Activated naive CD8-positive, alpha-beta T cell treated with anti-CD3 and anti-CD28 coated beads, Interleukin-2, amount 50 U/mL, for 24 hours (primary cell): ENCODE measurements at regions not wholly inside any gene's neighbourhood (a gene's known extent, or its start where the extent isn't known, plus 50 kb on each side); places are given as distances from the start of the nearest gene placed in this dataset.
"Not testable (repeated sequence)": the region's sequence is repeated elsewhere in the genome, so short reads cannot be mapped to it uniquely, and the experiment has no call there.

Experiments
- ATAC-seq: fragments of 150-1000 bp; cut with Tn5 transposase; one replicate; pipeline ENCODE4 v1.10.0; 2021
- DNase-seq: peaks from one replicate; pipeline ENCODE4 v3.0.0; 2021
- H3K27ac Mint-ChIP-seq: one replicate; pipeline ENCODE4 v1.8.0; 2021; ENCODE audit warnings: mild to moderate bottlenecking, mixed read lengths
- H3K27me3 Mint-ChIP-seq: one replicate; pipeline ENCODE4 v1.8.0; 2021; ENCODE audit warnings: mixed read lengths
- H3K36me3 Mint-ChIP-seq: one replicate; pipeline ENCODE4 v1.8.0; 2021; ENCODE audit warnings: low read depth, mixed read lengths
- H3K4me1 Mint-ChIP-seq: one replicate; pipeline ENCODE4 v1.8.0; 2021; ENCODE audit warnings: mixed read lengths
- H3K4me3 Mint-ChIP-seq: one replicate; pipeline ENCODE4 v1.8.0; 2021; ENCODE audit warnings: mild to moderate bottlenecking, moderate library complexity, mixed read lengths
- H3K9me3 Mint-ChIP-seq: one replicate; pipeline ENCODE4 v1.8.0; 2021; ENCODE audit warnings: mixed read lengths

DNA sequence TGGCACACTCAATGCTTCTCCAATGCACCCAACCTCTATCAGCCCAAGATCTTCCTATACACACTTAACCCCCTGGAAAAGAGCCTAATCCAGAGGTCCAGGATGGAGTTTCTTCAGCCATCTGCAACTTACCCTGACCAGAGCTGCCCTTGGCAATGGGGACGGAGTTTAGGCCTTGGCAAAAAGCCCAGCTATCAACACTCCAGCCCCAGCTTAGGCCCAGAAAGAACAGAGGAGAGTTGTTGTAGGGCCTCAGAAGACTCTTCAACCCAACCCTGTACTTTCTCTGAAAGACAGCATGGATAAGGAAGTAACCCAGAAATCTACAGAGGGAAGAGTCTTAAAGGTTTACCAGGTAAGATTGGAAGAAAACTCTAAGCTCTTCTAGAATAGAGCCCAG, 219.3 kb upstream of the PELI2 start:
- H3K4me3 Mint-ChIP-seq, result no peak overlapping the region
- no peaks in the 10 kb centered on the region for H3K9me3 Mint-ChIP-seq
- no peak for ATAC-seq
- no peak for DNase-seq
- no peaks in the 10 kb centered on the region for H3K27me3 Mint-ChIP-seq
- no peaks in the 10 kb centered on the region for H3K4me1 Mint-ChIP-seq
- H3K36me3 Mint-ChIP-seq, result no peaks in the 10 kb centered on the region
- H3K27ac Mint-ChIP-seq, result no peak overlapping the region

DNA sequence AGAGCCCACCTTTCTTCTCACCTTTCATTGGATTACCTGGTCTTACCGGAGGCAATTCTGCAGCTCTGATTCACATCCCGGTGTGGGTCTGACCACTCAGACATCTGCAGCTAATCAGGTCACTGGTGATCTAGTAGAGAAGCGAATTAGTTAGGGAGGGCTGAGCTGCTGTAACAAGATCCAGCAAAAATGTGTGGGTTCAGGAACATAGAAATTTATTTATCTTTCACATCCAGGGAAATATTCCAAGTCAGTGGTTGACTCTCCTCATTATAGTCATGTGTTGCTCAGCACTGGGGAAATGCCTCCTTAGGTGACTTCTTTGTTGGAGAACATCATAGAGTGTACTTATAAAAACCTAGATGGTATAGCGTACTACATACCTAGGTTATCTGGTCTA, 218.7 kb upstream of the PELI2 start:
- H3K9me3 Mint-ChIP-seq, result no peaks in the 10 kb centered on the region
- no peaks in the 10 kb centered on the region for H3K4me1 Mint-ChIP-seq
- H3K27me3 Mint-ChIP-seq, result no peaks in the 10 kb centered on the region
- ATAC-seq, result no peak
- no peak overlapping the region for H3K27ac Mint-ChIP-seq
- DNase-seq, result no peak
- no peak overlapping the region for H3K4me3 Mint-ChIP-seq
- H3K36me3 Mint-ChIP-seq, result no peaks in the 10 kb centered on the region

DNA sequence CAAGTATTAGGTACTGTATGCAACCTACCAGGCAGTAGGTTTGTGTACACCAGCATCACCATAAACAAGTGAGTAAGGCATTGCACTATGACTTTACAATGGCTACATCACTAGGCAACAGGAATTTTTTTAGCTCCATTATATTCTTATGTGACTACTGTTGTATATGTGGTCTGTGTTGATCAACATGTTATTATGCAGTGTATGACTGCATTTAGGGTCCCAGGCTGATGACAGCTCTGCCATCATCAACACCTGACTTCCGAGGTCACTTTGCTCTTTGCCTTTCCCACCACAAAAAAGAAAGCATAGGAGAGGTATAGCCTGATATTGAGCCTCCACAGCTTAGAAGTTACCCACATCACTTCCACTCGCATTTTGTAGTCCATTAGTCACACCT, 217.5 kb upstream of the PELI2 start:
- no peaks in the 10 kb centered on the region for H3K4me1 Mint-ChIP-seq
- no peak overlapping the region for H3K27ac Mint-ChIP-seq
- DNase-seq (no peak), ATAC-seq (no peak)
- no peak overlapping the region for H3K4me3 Mint-ChIP-seq
- H3K9me3 Mint-ChIP-seq, result no peaks in the 10 kb centered on the region
- H3K27me3 Mint-ChIP-seq, result no peaks in the 10 kb centered on the region
- H3K36me3 Mint-ChIP-seq, result no peaks in the 10 kb centered on the region

DNA sequence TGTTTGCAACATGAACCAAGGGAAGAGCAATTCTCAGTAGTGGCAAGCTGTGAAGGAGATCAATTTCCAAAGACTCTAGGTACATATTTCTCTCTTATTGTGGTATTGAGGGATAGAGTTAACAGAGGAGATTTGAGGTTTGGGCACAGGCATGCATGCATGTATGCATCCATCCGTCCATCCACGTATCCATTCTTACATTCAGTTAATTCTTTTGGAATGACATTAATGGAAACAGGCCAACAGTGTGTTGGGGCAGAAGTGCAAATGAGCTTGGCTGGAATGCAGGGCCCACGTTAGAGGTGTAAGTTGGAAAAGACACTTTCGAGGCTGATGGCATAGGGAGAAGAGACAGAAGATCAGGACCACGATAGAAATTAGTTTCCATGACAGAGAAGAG, 216.9 kb upstream of the PELI2 start:
- H3K9me3 Mint-ChIP-seq, result no peaks in the 10 kb centered on the region
- no peaks in the 10 kb centered on the region for H3K4me1 Mint-ChIP-seq
- H3K36me3 Mint-ChIP-seq, result no peaks in the 10 kb centered on the region
- H3K27me3 Mint-ChIP-seq, result no peaks in the 10 kb centered on the region
- no peak for ATAC-seq
- no peak for DNase-seq
- no peak overlapping the region for H3K27ac Mint-ChIP-seq
- H3K4me3 Mint-ChIP-seq, result no peak overlapping the region

DNA sequence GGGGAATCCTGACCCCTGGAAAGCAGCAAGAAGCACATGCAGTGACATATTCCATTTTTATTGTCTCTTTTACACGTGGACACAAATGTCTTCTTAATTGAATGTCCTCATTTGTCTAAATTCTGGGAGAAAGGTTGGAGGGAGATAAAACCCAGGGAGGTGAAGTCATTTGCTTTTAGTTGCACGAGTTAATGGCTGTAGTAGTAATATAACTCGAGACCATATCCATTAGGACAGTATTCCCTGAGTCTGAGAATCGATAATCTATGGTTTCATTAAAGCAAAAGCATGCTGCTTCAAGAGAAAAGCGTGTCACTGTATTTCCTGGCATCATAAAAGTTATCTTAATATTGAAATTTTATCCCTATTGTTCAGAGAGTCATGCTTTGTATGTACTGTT, 216.0 kb upstream of the PELI2 start:
- no peak overlapping the region for H3K27ac Mint-ChIP-seq
- ATAC-seq (no peak), DNase-seq (no peak)
- H3K9me3 Mint-ChIP-seq, result no peaks in the 10 kb centered on the region
- H3K4me1 Mint-ChIP-seq, result no peaks in the 10 kb centered on the region
- no peaks in the 10 kb centered on the region for H3K36me3 Mint-ChIP-seq
- H3K27me3 Mint-ChIP-seq, result no peaks in the 10 kb centered on the region
- no peak overlapping the region for H3K4me3 Mint-ChIP-seq

DNA sequence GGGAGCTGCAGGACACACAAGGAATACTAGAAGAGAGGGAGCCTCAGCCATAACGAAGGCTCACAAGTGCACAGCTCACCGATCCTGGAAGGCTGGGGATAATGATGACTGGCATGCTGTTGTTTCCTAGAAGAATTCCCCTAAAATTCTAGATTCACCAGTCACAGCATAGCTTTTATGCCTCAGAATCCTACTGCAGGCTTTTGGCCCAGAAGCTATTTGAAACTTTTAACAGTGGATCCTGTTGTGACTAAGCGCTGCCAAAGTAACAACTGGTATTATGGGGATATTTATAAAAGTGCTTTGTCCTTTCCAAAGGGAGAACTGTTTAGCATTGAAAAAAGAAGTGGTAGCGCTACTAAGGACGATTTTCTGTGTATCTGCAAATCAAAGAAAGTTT, 214.1 kb upstream of the PELI2 start:
- H3K27ac Mint-ChIP-seq, result no peak overlapping the region
- H3K36me3 Mint-ChIP-seq, result no peaks in the 10 kb centered on the region
- no peaks in the 10 kb centered on the region for H3K27me3 Mint-ChIP-seq
- H3K4me3 Mint-ChIP-seq, result no peak overlapping the region
- ATAC-seq, result no peak
- H3K4me1 Mint-ChIP-seq, result no peaks in the 10 kb centered on the region
- no peak for DNase-seq
- H3K9me3 Mint-ChIP-seq, result no peaks in the 10 kb centered on the region

DNA sequence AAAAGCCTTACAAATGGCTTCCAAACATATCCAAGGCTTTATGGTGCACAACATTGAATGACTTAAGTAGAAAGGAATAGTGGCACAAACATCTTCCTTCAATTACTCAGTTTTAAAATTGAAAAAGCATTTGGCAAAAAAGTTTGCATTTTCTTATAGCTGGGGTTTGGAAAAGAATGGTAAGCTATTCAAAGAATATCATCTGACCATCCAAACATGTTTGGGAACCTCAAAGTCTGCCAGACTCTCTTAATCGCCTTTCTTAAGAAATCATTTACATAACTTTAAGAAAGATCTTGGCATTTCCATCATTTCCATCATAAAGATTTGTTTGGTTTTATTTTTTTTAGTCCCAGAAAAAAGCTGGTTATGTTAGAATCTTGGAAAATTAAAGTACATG, 210.1 kb upstream of the PELI2 start:
- no peaks in the 10 kb centered on the region for H3K4me1 Mint-ChIP-seq
- DNase-seq, result no peak
- no peak overlapping the region for H3K4me3 Mint-ChIP-seq
- ATAC-seq, result no peak
- peaks cover 3% of the 10 kb centered on the region for H3K27me3 Mint-ChIP-seq
- no peaks in the 10 kb centered on the region for H3K9me3 Mint-ChIP-seq
- no peak overlapping the region for H3K27ac Mint-ChIP-seq
- no peaks in the 10 kb centered on the region for H3K36me3 Mint-ChIP-seq

DNA sequence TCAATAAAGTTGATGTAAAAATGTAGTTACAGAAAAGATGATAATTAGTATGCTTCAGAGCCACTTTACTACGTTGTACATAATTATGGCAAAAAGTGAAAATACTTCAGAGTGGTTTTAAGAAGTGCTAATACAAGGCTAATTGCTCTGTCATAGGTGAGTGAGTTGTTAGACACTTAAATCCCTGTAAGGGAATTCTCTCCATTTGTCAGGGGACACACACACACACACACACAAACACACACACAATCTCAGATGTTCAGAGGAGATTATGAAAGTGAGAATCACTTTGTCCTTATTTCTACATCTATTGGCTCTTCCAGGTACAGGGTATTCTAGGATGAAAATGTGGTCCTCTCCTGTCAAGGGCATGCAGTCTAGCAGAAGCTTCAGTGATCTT, 208.3 kb upstream of the PELI2 start:
- H3K4me3 Mint-ChIP-seq, result no peak overlapping the region
- no peaks in the 10 kb centered on the region for H3K4me1 Mint-ChIP-seq
- H3K36me3 Mint-ChIP-seq, result no peaks in the 10 kb centered on the region
- no peaks in the 10 kb centered on the region for H3K9me3 Mint-ChIP-seq
- ATAC-seq, result no peak
- H3K27ac Mint-ChIP-seq, result no peak overlapping the region
- DNase-seq, result no peak
- H3K27me3 Mint-ChIP-seq, result peaks cover 10% of the 10 kb centered on the region

DNA sequence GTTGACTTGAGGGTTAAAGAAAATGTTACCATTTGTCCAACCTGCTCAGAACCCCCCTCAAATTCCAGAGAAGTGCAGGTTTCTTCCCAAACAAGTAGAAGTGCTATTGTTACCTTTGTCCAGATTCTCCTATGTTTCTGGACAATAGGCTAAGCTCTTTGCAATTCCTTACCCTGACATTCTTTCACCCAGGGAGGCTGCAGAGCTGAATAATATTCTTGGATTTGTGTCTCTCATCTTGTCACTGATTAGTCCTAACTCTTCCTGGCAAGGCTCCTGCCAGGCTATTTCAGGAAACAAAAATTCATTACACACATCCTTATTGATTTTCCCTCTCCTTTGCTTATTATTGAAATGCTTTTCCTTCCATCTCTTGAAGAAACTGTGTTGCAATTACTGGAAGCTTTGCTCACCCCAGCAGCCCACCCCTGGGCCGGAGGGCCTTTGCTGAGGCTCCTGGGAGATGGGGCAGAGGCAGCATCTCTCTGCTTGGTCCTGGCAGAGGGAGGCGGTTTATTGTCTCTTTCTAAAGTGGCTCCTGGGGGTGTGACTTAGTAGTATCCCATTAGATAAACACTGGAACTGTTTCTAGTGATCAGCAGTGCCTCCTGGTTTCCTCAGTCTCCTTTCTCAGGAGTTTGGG, 207.5 kb upstream of the PELI2 start:
- ATAC-seq (no peak), DNase-seq (no peak)
- Mint-ChIP-seq H3K4me3 (no peak overlapping the region), H3K36me3 (no peaks in the 10 kb centered on the region), H3K27me3 (peaks cover 10% of the 10 kb centered on the region), H3K4me1 (no peaks in the 10 kb centered on the region), H3K27ac (no peak overlapping the region), H3K9me3 (no peaks in the 10 kb centered on the region)

DNA sequence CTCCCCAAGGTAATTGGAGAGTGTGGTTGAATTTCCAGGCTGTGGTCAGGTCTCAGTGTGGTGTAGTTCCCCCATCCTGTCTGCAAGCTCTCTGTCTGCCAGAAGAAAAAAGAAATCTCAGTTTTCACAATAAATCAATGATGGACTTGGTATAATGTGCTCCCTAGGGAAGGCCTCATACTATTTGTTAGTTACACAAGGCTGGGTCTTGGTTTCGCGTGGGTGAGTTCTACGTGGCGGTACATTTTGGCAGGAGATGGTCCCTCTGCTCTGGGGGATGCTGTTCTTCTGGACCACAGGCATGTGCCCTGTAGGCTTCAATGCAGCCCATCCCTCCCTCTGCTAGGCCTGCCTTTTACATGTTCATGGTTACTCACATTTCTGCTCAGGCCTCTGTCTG, 206.4 kb upstream of the PELI2 start:
- no peaks in the 10 kb centered on the region for H3K4me1 Mint-ChIP-seq
- H3K27ac Mint-ChIP-seq, result no peak overlapping the region
- no peaks in the 10 kb centered on the region for H3K36me3 Mint-ChIP-seq
- ATAC-seq (no peak), DNase-seq (no peak)
- H3K4me3 Mint-ChIP-seq, result no peak overlapping the region
- H3K27me3 Mint-ChIP-seq, result peaks cover 16% of the 10 kb centered on the region
- peaks cover 5% of the 10 kb centered on the region for H3K9me3 Mint-ChIP-seq

DNA sequence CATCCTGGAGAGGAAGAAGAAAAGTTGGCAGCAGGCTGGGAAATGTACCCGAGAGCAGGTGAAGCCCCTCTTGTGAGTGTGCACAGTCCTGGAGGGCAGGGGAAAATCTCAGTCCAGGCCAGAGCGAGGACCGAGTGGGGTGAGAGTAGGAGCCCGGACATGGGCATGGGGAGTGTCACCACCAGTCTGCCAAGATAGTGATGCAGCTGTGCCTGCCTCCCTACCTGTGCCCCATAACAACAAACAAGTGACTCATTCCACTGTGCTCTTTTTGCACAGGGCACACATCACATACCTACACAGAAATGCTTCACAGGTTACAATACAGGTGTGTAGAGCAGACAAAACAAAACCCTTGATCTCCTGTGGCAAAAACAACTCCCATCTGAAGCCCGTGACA, 205.9 kb upstream of the PELI2 start:
- Mint-ChIP-seq H3K27me3 (peaks cover 19% of the 10 kb centered on the region), H3K9me3 (peaks cover 7% of the 10 kb centered on the region), H3K4me1 (no peaks in the 10 kb centered on the region), H3K36me3 (no peaks in the 10 kb centered on the region), H3K27ac (no peak overlapping the region), H3K4me3 (no peak overlapping the region)
- no peak for DNase-seq
- ATAC-seq, result no peak

DNA sequence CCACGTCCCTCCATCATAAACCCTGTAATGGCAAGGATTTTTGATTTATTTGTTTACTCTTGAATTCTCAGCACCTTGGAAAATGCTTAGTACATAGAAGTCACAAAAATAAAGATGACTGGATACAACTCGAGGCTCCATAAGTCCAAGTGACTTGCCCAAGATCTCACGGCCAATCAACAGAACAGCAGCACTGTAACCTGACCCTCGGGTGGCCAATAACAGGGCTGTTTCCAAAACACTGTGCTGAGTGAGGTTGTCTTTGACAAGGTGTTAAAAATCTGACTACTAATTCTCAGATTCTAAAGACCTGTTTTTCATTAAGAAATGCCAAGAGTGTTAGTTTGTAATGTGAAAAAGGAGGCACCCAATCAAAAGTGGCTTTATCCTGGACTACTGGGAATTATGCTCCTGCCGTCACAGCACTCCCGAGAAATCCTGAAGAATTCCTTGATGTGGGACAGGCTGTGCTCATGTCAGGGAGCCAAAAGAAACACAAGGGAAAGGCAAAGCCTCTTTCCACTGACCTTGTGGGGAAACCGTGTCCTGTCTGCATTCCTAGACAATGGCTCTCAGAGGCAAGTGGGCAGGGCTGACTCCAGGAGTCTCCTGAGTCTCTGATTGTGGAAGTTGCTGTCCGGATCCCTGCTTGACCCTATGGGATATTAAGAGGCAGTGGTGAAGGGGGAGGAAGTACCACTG, 204.7 kb upstream of the PELI2 start:
- Mint-ChIP-seq H3K4me3 (no peak overlapping the region), H3K27me3 (peaks cover 22% of the 10 kb centered on the region), H3K27ac (no peak overlapping the region), H3K4me1 (no peaks in the 10 kb centered on the region), H3K36me3 (no peaks in the 10 kb centered on the region), H3K9me3 (peaks cover 7% of the 10 kb centered on the region)
- ATAC-seq, result no peak
- no peak for DNase-seq

DNA sequence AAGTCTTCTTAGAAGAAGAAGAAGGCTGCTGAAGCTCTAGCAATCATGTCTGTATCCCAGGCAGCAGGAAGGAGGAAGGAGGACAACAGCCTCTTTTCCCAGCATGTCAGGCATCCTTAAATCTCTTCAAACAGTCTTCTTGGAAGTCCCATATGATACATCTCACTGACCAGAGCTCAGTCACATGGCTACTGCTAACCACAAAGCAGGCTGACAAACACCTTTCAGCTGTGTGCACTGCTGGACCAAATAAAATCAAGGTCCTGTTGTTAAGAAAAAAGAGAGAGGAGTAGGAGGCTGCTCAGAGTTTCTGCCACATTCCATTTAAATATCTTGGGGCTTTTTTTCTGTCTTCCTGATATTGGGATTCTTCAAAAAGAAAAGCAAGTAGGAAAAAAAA, 203.4 kb upstream of the PELI2 start:
- no peaks in the 10 kb centered on the region for H3K4me1 Mint-ChIP-seq

DNA sequence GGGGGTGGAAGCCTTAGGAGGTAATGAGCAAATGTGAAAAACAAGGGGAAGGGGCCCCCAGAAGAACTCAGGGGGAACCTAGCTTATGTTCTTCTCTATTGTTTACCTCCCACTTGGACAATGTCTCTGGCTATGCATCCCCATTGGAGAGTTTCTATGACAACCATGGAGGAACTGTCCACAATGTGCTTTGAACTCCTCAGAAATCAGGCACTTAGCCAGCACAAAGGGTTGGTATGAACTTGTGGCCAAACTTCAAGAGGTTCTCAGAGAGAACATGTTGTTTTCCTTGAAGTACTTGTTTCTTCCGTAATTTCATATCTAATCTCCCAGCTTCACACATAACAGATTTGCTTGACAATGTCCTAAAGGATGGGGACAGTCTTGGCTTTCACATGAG, 202.8 kb upstream of the PELI2 start:
- peaks cover 7% of the 10 kb centered on the region for H3K9me3 Mint-ChIP-seq
- H3K4me1 Mint-ChIP-seq, result no peaks in the 10 kb centered on the region
- H3K27me3 Mint-ChIP-seq, result peaks cover 22% of the 10 kb centered on the region
- H3K36me3 Mint-ChIP-seq, result no peaks in the 10 kb centered on the region
- DNase-seq (no peak), ATAC-seq (no peak)
- H3K4me3 Mint-ChIP-seq, result no peak overlapping the region
- H3K27ac Mint-ChIP-seq, result no peak overlapping the region

More for the DNA sequence above, 203.4 kb upstream of the PELI2 start:
- Mint-ChIP-seq H3K9me3 (peaks cover 7% of the 10 kb centered on the region), H3K4me3 (no peak overlapping the region), H3K27me3 (peaks cover 22% of the 10 kb centered on the region), H3K36me3 (no peaks in the 10 kb centered on the region), H3K27ac (no peak overlapping the region)
- ATAC-seq (no peak), DNase-seq (no peak)

DNA sequence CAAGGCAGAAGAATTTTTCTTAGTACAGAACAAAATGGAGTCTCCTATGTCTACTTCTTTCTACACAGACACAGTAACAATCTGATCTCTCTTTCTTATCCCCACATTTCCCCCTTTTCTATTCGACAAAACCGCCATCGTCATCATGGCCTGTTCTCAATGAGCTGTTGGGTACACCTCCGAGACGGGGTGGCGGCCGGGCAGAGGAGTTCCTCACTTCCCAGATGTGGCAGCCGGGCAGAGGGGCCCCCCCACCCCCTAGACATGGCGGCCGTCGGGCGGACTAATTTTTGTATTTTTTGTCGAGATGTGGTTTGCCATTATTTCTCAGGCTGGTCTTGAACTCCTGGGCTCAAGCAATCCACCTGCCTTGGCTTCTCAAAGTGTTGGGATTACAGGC, 198.4 kb upstream of the PELI2 start:
- not testable (repeated sequence) for H3K9me3 Mint-ChIP-seq, DNase-seq, H3K4me1 Mint-ChIP-seq, H3K4me3 Mint-ChIP-seq, H3K36me3 Mint-ChIP-seq, H3K27ac Mint-ChIP-seq, ATAC-seq
- peaks cover 13% of the 10 kb centered on the region for H3K27me3 Mint-ChIP-seq

DNA sequence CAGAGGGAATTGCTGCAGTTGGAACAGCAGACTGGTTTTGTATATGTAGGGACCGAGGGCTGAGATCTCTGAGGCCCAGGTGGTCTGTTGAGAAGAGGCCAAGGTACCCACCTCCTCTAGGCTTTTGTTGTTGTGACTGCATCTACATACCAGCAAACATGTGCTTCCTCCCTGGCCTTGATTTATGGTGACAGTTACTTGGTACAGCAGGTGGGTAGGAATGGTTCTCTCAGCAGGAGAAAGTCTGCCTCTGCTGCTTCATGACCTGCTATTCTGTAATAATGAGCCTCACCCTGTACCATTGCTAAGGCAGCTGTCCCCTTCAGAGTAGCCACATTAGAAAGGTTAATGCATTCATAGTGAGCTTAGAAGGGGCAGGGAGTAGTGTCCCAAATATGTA, 196.7 kb upstream of the PELI2 start:
- DNase-seq (no peak), ATAC-seq (no peak)
- Mint-ChIP-seq H3K27me3 (peaks cover 9% of the 10 kb centered on the region), H3K36me3 (no peaks in the 10 kb centered on the region), H3K9me3 (peaks cover 4% of the 10 kb centered on the region), H3K4me3 (no peak overlapping the region), H3K27ac (no peak overlapping the region), H3K4me1 (no peaks in the 10 kb centered on the region)
